Neural progenitor cell (in vitro differentiated cells): ENCODE measurements at regions not wholly inside any gene's neighbourhood (a gene's known extent, or its start where the extent isn't known, plus 50 kb on each side); places are given as distances from the start of the nearest gene placed in this dataset.

ENCODE experiments used
- DNase-seq: peaks from one replicate; pipeline ENCODE4 v3.0.0-alpha.2; 2016; ENCODE audit warnings: low spot score
- H2AFZ ChIP-seq: fragments of 200-600 bp; sonication (generic); replicated peaks from 2 replicates; pipeline ENCODE4 v1.6.1; 2016; ENCODE audit warnings: antibody characterized with exemption
- H3F3A ChIP-seq: fragments of 200-600 bp; sonication (generic); 2 replicates; pipeline ENCODE4 v1.6.1; 2016; ENCODE audit warnings: antibody characterized with exemption, low read depth
- H3K27ac ChIP-seq: fragments of 200-600 bp; sonication (generic); 2 replicates; pipeline ENCODE4 v1.5.1; 2016; ENCODE audit warnings: mild to moderate bottlenecking
- H3K27me3 ChIP-seq: fragments of 200-600 bp; sonication (generic); 2 replicates; pipeline ENCODE4 v1.6.1; 2016; ENCODE audit warnings: mild to moderate bottlenecking, moderate library complexity
- H3K36me3 ChIP-seq: fragments of 200-600 bp; sonication (generic); 2 replicates; pipeline ENCODE4 v1.5.1; 2016
- H3K4me1 ChIP-seq: fragments of 200-600 bp; sonication (generic); 2 replicates; pipeline ENCODE4 v1.6.1; 2016; ENCODE audit warnings: mixed run types
- H3K4me2 ChIP-seq: fragments of 200-600 bp; sonication (generic); 2 replicates; pipeline ENCODE4 v1.6.1; 2016
- H3K4me3 ChIP-seq: fragments of 200-600 bp; sonication (generic); 2 replicates; pipeline ENCODE4 v1.5.1; 2016
- H3K79me2 ChIP-seq: fragments of 200-600 bp; sonication (generic); 2 replicates; pipeline ENCODE4 v1.6.1; 2016; ENCODE audit warnings: low read depth
- H3K9ac ChIP-seq: fragments of 200-600 bp; sonication (generic); 2 replicates; pipeline ENCODE4 v1.6.1; 2016
- H3K9me3 ChIP-seq: fragments of 200-600 bp; sonication (generic); 2 replicates; pipeline ENCODE4 v1.5.1; 2016; ENCODE audit warnings: low read depth
- H4K20me1 ChIP-seq: fragments of 200-600 bp; sonication (generic); 2 replicates; pipeline ENCODE4 v1.6.1; 2016; ENCODE audit warnings: low read depth
- H3K27ac Mint-ChIP-seq: 3 replicates; pipeline ENCODE4 v1.8.0; 2021; ENCODE audit warnings: mixed read lengths
- H3K27me3 Mint-ChIP-seq: 2 replicates; pipeline ENCODE4 v1.8.0; 2022; ENCODE audit warnings: low read depth, mild to moderate bottlenecking, inconsistent platforms, moderate library complexity, mixed read lengths; ENCODE audit not compliant: insufficient read depth
- H3K36me3 Mint-ChIP-seq: 3 replicates; pipeline ENCODE4 v1.8.0; 2021; ENCODE audit warnings: mixed read lengths
- H3K4me1 Mint-ChIP-seq: 3 replicates; pipeline ENCODE4 v1.8.0; 2021; ENCODE audit warnings: mixed read lengths
- H3K4me3 Mint-ChIP-seq: 3 replicates; pipeline ENCODE4 v1.8.0; 2021; ENCODE audit warnings: mild to moderate bottlenecking, moderate library complexity, mixed read lengths
- H3K9me3 Mint-ChIP-seq: 3 replicates; pipeline ENCODE4 v1.8.0; 2020; ENCODE audit warnings: mixed read lengths
- CTCF ChIP-seq: fragments of 200-600 bp; sonication (generic); IDR thresholded peaks from 2 replicates; pipeline ENCODE4 v1.5.1; 2017; ENCODE audit warnings: antibody characterized with exemption, mild to moderate bottlenecking
- EZH2 ChIP-seq: fragments of 200-600 bp; sonication (generic); IDR thresholded peaks from 2 replicates; pipeline ENCODE4 v1.6.1; 2017; ENCODE audit warnings: antibody characterized with exemption, mild to moderate bottlenecking, moderate library complexity
- EZH2phosphoT487 ChIP-seq: fragments of 200-600 bp; sonication (generic); IDR thresholded peaks from 2 replicates; pipeline ENCODE4 v1.6.1; 2017; ENCODE audit warnings: antibody characterized with exemption

- Mint-ChIP-seq H3K4me1 (peaks cover 15% of the 10 kb centered on the region), H3K36me3 (no peaks in the 10 kb centered on the region), H3K9me3 (peaks cover 15% of the 10 kb centered on the region), H3K27me3 (peaks cover 10% of the 10 kb centered on the region), H3K4me3 (no peak overlapping the region), H3K27ac (no peak overlapping the region)
- no peaks in the 10 kb centered on the region for H3K79me2 ChIP-seq
- no peaks in the 10 kb centered on the region for H3K27me3 ChIP-seq
- no peak for DNase-seq
- no peaks in the 10 kb centered on the region for H3K9me3 ChIP-seq
- no peaks in the 10 kb centered on the region for H3K36me3 ChIP-seq
- no peak overlapping the region for H3K27ac ChIP-seq
- H3K4me2 ChIP-seq: no peak overlapping the region
- no peak overlapping the region for H2AFZ ChIP-seq
- TF ChIP-seq EZH2: no peak
- no peak for TF ChIP-seq CTCF
- no peak for TF ChIP-seq EZH2phosphoT487
- peaks cover 9% of the 10 kb centered on the region for H3K4me1 ChIP-seq
- no peaks in the 10 kb centered on the region for H3F3A ChIP-seq
- no peak overlapping the region for H3K4me3 ChIP-seq
- H3K9ac ChIP-seq: no peak overlapping the region
- no peaks in the 10 kb centered on the region for H4K20me1 ChIP-seq
Observed at GRCh38 chr21:35720208-35720731, 340.1 kb downstream of the SETD4 start.

- DNase-seq: no peak
- no peak overlapping the region for H2AFZ ChIP-seq
- H3K27ac ChIP-seq: no peak overlapping the region
- Mint-ChIP-seq H3K27ac (no peak overlapping the region), H3K27me3 (peaks cover 10% of the 10 kb centered on the region), H3K36me3 (no peaks in the 10 kb centered on the region), H3K4me1 (peaks cover 15% of the 10 kb centered on the region), H3K9me3 (peaks cover 15% of the 10 kb centered on the region), H3K4me3 (no peak overlapping the region)
- TF ChIP-seq CTCF: no peak
- TF ChIP-seq EZH2phosphoT487: no peak
- no peak for TF ChIP-seq EZH2
- H3K4me1 ChIP-seq: peaks cover 9% of the 10 kb centered on the region
- no peaks in the 10 kb centered on the region for H3K79me2 ChIP-seq
- no peak overlapping the region for H3K4me2 ChIP-seq
- H3K9me3 ChIP-seq: no peaks in the 10 kb centered on the region
- H4K20me1 ChIP-seq: no peaks in the 10 kb centered on the region
- H3K9ac ChIP-seq: no peak overlapping the region
- H3K27me3 ChIP-seq: no peaks in the 10 kb centered on the region
- H3F3A ChIP-seq: no peaks in the 10 kb centered on the region
- no peak overlapping the region for H3K4me3 ChIP-seq
- H3K36me3 ChIP-seq: no peaks in the 10 kb centered on the region
Observed at GRCh38 chr21:35719080-35719479, 341.2 kb downstream of the SETD4 start.

GRCh38 chr21:35716876-35717565 lies 343.3 kb downstream of the SETD4 start:
- no peak overlapping the region for H2AFZ ChIP-seq
- H3K27ac Mint-ChIP-seq: no peak overlapping the region
- peaks cover 12% of the 10 kb centered on the region for H3K9me3 Mint-ChIP-seq
- no peaks in the 10 kb centered on the region for H3K36me3 ChIP-seq
- no peaks in the 10 kb centered on the region for H4K20me1 ChIP-seq
- H3K79me2 ChIP-seq: no peaks in the 10 kb centered on the region
- no peak overlapping the region for H3K4me3 ChIP-seq
- peaks cover 9% of the 10 kb centered on the region for H3K4me1 ChIP-seq
- no peak overlapping the region for H3K4me2 ChIP-seq
- no peaks in the 10 kb centered on the region for H3K36me3 Mint-ChIP-seq
- H3K4me3 Mint-ChIP-seq: no peak overlapping the region
- no peak for TF ChIP-seq EZH2
- TF ChIP-seq CTCF: no peak
- no peak for TF ChIP-seq EZH2phosphoT487
- H3K27ac ChIP-seq: no peak overlapping the region
- H3K4me1 Mint-ChIP-seq: peaks cover 15% of the 10 kb centered on the region
- no peak overlapping the region for H3K9ac ChIP-seq
- H3F3A ChIP-seq: no peaks in the 10 kb centered on the region
- H3K27me3 ChIP-seq: no peaks in the 10 kb centered on the region
- H3K9me3 ChIP-seq: no peaks in the 10 kb centered on the region
- H3K27me3 Mint-ChIP-seq: peaks cover 8% of the 10 kb centered on the region
- DNase-seq: no peak
